SU-DHL-6 (cell line): ENCODE measurements at regions not wholly inside any gene's neighbourhood (a gene's known extent, or its start where the extent isn't known, plus 50 kb on each side); places are given as distances from the start of the nearest gene placed in this dataset.

Source experiments
- H2AFZ ChIP-seq: fragments of 200-600 bp; sonication (generic); 2 replicates; pipeline ENCODE4 v1.6.1; 2014; ENCODE audit warnings: low read depth, mild to moderate bottlenecking, moderate library complexity, mixed read lengths, antibody characterized with exemption, low read length; ENCODE audit not compliant: severe bottlenecking
- H3F3A ChIP-seq: fragments of 200-600 bp; shearing (Covaris generic); 2 replicates; pipeline ENCODE4 v1.6.0; 2016; ENCODE audit warnings: antibody characterized with exemption, mild to moderate bottlenecking; ENCODE audit not compliant: insufficient read depth
- H3K27ac ChIP-seq: fragments of 200-600 bp; sonication (generic); 2 replicates; pipeline ENCODE4 v1.5.1; 2016; ENCODE audit warnings: low read depth, mild to moderate bottlenecking, low read length, moderate library complexity, mixed read lengths
- H3K27me3 ChIP-seq: fragments of 200-600 bp; sonication (generic), shearing (Covaris generic); 2 replicates; pipeline ENCODE4 v1.6.0; 2014; ENCODE audit warnings: mild to moderate bottlenecking, low read length
- H3K36me3 ChIP-seq: fragments of 200-600 bp; sonication (generic); 2 replicates; pipeline ENCODE4 v1.6.1; 2014; ENCODE audit warnings: mild to moderate bottlenecking, low read length, mixed read lengths
- H3K4me2 ChIP-seq: fragments of 300-600, 200-600 bp; shearing (Covaris generic), sonication (generic); 2 replicates; pipeline ENCODE4 v1.6.0; 2014; ENCODE audit warnings: low read length, low read depth, mild to moderate bottlenecking; ENCODE audit not compliant: poor library complexity, severe bottlenecking
- H3K4me3 ChIP-seq: fragments of 200-600 bp; sonication (generic); 2 replicates; pipeline ENCODE4 v1.5.1; 2014; ENCODE audit warnings: antibody characterized with exemption, low read length, mild to moderate bottlenecking, mixed read lengths; ENCODE audit not compliant: insufficient read depth, poor library complexity, severe bottlenecking
- H3K79me2 ChIP-seq: fragments of 200-600 bp; sonication (generic); 2 replicates; pipeline ENCODE4 v1.6.1; 2014; ENCODE audit warnings: mild to moderate bottlenecking, low read length, moderate library complexity; ENCODE audit not compliant: insufficient read depth
- H3K9ac ChIP-seq: fragments of 200-600 bp; sonication (generic); 2 replicates; pipeline ENCODE4 v1.7.0; 2014; ENCODE audit warnings: mild to moderate bottlenecking, low read length
- H3K9me2 ChIP-seq: fragments of 200-600 bp; sonication (generic); replicated peaks from 2 replicates; pipeline ENCODE4 v1.6.1; 2014; ENCODE audit warnings: low read length; ENCODE audit not compliant: insufficient read depth
- H3K9me3 ChIP-seq: fragments of 200-600 bp; sonication (generic); 2 replicates; pipeline ENCODE4 v1.6.1; 2014; ENCODE audit warnings: low read length, mixed read lengths; ENCODE audit not compliant: insufficient read depth
- H4K20me1 ChIP-seq: fragments of 200-600 bp; sonication (generic); 2 replicates; pipeline ENCODE4 v1.6.1; 2014; ENCODE audit warnings: low read depth, mild to moderate bottlenecking, antibody characterized with exemption, low read length, moderate library complexity, mixed read lengths
- EZH2phosphoT487 ChIP-seq: fragments of 200-600 bp; sonication (generic), shearing (Covaris generic); conservative IDR thresholded peaks from 2 replicates; pipeline ENCODE4 v1.6.1; 2018; ENCODE audit warnings: mild to moderate bottlenecking, antibody characterized with exemption, low read length, moderate library complexity, mixed read lengths
- TF ChIP-seq, protein P1 (sequence below): fragments of 200-600 bp; sonication (generic); IDR thresholded peaks from one replicate; pipeline ENCODE4 v1.5.1; 2017; ENCODE audit warnings: antibody characterized with exemption, mild to moderate bottlenecking, low read length, moderate library complexity; ENCODE audit not compliant: insufficient read depth, poor library complexity, severe bottlenecking

GRCh38 chr6:121917263-121917829 is 481.9 kb downstream of the GJA1 start:
- no peaks in the 10 kb centered on the region for H3K9me3 ChIP-seq
- H4K20me1 ChIP-seq: no peaks in the 10 kb centered on the region
- no peak overlapping the region for H2AFZ ChIP-seq
- H3K9me2 ChIP-seq: no peaks in the 10 kb centered on the region
- no peak overlapping the region for H3K4me2 ChIP-seq
- H3K36me3 ChIP-seq: no peaks in the 10 kb centered on the region
- H3K4me3 ChIP-seq: no peak overlapping the region
- no peak overlapping the region for H3K9ac ChIP-seq
- H3K27me3 ChIP-seq: no peaks in the 10 kb centered on the region
- H3K79me2 ChIP-seq: no peaks in the 10 kb centered on the region
- no peak overlapping the region for H3K27ac ChIP-seq
- TF ChIP-seq EZH2phosphoT487: no peak
- H3F3A ChIP-seq: no peaks in the 10 kb centered on the region

- Histone ChIP-seq H3K9me3 (no peaks in the 10 kb centered on the region), H3F3A (no peaks in the 10 kb centered on the region), H3K9ac (no peak overlapping the region), H3K27me3 (no peaks in the 10 kb centered on the region), H4K20me1 (no peaks in the 10 kb centered on the region), H3K79me2 (no peaks in the 10 kb centered on the region), H3K4me3 (no peak overlapping the region), H3K4me2 (no peak overlapping the region), H2AFZ (no peak overlapping the region), H3K36me3 (no peaks in the 10 kb centered on the region), H3K9me2 (no peaks in the 10 kb centered on the region), H3K27ac (no peak overlapping the region)
- TF ChIP-seq EZH2phosphoT487: no peak
- TF ChIP-seq, protein P1, sequence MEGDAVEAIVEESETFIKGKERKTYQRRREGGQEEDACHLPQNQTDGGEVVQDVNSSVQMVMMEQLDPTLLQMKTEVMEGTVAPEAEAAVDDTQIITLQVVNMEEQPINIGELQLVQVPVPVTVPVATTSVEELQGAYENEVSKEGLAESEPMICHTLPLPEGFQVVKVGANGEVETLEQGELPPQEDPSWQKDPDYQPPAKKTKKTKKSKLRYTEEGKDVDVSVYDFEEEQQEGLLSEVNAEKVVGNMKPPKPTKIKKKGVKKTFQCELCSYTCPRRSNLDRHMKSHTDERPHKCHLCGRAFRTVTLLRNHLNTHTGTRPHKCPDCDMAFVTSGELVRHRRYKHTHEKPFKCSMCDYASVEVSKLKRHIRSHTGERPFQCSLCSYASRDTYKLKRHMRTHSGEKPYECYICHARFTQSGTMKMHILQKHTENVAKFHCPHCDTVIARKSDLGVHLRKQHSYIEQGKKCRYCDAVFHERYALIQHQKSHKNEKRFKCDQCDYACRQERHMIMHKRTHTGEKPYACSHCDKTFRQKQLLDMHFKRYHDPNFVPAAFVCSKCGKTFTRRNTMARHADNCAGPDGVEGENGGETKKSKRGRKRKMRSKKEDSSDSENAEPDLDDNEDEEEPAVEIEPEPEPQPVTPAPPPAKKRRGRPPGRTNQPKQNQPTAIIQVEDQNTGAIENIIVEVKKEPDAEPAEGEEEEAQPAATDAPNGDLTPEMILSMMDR: no peak
These were observed 481.5 kb upstream of the HSF2 start for GRCh38 chr6:121917834-121918559.

DNA sequence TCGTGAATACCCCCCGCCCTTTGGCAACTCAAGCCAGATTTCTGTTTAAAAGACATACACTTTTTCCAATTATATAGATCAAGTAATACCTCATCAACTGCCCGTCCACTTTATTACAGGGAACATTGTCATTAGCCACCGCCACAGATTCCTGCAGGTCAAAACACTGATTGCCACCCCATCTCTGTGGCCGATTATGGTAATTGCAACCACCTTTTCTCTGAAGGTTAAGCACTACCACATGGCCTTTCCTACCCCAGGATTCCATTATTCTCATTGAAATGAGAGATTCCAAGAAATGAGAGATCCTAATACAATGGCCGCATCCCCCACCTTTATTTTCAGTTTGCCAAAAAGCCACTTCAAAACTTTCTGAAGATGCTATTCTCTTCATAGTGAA is 478.8 kb upstream of the HSF2 start:
- H3F3A ChIP-seq: no peaks in the 10 kb centered on the region
- no peak overlapping the region for H3K4me3 ChIP-seq
- no peak overlapping the region for H3K9ac ChIP-seq
- no peak for TF ChIP-seq EZH2phosphoT487
- TF ChIP-seq, protein P1: no peak
- no peaks in the 10 kb centered on the region for H3K36me3 ChIP-seq
- no peak overlapping the region for H3K27ac ChIP-seq
- H2AFZ ChIP-seq: no peak overlapping the region
- H4K20me1 ChIP-seq: no peaks in the 10 kb centered on the region
- no peaks in the 10 kb centered on the region for H3K79me2 ChIP-seq
- no peaks in the 10 kb centered on the region for H3K27me3 ChIP-seq
- H3K9me2 ChIP-seq: no peaks in the 10 kb centered on the region
- no peaks in the 10 kb centered on the region for H3K9me3 ChIP-seq
- no peak overlapping the region for H3K4me2 ChIP-seq

- Histone ChIP-seq H3K27ac (no peak overlapping the region), H3K36me3 (no peaks in the 10 kb centered on the region), H3K4me2 (no peak overlapping the region), H3K9me3 (no peaks in the 10 kb centered on the region), H2AFZ (no peak overlapping the region), H3F3A (no peaks in the 10 kb centered on the region), H3K79me2 (no peaks in the 10 kb centered on the region), H3K9ac (no peak overlapping the region), H4K20me1 (no peaks in the 10 kb centered on the region), H3K9me2 (no peaks in the 10 kb centered on the region), H3K27me3 (no peaks in the 10 kb centered on the region), H3K4me3 (no peak overlapping the region)
- no peak for TF ChIP-seq EZH2phosphoT487
- TF ChIP-seq, protein P1: no peak
These were observed 474.4 kb upstream of the HSF2 start for GRCh38 chr6:121925024-121925423.
